NCI-H446 treated with DMSO at 0.1 percent for 48 hours (cell line): ENCODE measurements at regions not wholly inside any gene's neighbourhood (a gene's known extent, or its start where the extent isn't known, plus 50 kb on each side); places are given as distances from the start of the nearest gene placed in this dataset.

ENCODE experiments used
- DNase-seq: peaks from one replicate; lab custom pipeline; 2025; lab: John Stamatoyannopoulos, UW

DNA sequence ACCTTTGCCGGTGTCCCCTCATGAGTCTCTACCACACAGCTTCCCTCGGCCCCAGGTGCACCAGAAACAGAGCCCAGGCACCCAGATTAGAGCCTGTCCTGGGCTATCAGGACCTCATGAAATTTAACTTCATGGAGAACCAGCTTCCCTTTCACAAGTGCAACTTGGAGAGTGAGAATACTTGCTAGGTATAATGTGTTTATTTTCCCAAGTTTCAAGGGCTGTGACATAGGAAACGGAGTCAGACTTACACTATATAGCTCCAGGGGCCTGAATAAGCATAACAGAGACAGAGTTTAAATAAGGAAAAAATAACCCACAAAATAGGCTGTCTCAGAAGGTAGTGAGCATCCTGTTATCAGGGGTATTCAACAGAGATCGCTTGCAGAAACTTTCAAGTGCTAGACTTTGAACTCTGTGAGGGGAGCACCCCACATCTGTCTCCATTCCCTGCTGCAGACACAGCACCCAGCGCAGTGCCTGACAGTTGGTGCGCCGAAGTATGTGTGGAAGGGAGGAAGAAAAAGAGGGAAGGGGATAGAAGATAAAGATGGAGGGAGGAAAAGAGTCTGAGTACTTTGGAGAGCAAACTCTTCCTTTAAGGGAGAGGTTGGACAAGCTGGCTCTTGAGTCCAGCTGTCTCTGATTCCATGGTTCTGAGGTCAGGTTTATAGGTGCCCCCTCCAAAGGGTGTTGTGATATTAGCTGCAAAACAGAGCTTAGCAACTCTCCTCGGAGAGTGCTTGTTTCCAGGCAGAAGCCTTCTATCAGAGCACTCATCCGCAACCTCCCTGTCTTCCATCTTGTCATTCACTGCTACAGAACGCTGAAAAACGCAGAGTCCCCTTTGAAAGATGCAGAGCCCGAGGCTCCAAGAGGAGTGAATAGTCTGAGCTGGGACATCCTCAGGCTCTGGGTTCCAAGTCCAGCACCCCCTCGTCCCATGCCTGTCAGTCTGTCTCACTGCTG is 84.8 kb downstream of the CPN2 start:
- DNase-seq = peak; percentile 16

DNA sequence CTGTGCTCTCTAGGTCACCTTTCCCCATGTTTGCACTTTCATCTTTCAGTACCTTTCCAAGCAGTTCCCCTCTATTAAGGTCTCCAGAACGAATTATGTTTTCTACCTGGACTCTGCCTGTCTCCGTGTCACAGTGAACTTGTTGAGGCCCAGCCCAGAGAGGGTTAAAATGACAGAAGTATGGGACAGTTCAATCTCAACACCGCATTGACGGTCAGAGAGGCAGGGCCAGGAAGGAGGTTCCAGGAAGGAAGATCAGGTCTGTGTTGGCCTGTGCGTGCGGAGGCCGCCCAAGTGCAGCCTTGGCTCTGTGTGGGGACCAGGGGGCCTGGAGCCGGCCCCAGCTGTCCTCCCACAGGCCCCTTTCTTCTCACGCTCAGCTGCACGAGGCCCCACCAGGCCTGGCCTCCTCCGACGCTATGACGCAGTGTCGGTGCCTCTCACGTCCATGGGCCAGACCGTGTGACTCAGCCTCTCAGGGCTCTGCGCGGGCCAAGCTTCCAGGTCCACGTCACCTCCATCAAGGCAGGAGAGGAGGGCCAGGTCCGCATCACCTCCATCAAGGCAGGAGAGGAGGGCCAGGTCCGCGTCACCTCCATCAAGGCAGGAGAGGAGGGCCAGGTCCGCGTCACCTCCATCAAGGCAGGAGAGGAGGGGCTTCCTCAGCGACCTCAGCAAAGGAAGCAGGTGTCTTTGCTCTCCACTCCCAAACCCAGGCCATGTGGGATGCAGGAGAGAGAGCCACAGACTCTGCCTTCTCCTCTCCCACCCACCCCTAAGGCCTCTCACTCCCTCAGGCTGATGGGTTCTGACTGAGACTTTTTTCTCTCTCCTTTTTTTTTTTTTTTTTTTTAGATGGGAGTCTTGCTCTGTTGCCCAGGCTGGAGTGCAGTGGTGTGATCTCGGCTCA is 83.1 kb downstream of the CPN2 start:
- no peak for DNase-seq

DNA sequence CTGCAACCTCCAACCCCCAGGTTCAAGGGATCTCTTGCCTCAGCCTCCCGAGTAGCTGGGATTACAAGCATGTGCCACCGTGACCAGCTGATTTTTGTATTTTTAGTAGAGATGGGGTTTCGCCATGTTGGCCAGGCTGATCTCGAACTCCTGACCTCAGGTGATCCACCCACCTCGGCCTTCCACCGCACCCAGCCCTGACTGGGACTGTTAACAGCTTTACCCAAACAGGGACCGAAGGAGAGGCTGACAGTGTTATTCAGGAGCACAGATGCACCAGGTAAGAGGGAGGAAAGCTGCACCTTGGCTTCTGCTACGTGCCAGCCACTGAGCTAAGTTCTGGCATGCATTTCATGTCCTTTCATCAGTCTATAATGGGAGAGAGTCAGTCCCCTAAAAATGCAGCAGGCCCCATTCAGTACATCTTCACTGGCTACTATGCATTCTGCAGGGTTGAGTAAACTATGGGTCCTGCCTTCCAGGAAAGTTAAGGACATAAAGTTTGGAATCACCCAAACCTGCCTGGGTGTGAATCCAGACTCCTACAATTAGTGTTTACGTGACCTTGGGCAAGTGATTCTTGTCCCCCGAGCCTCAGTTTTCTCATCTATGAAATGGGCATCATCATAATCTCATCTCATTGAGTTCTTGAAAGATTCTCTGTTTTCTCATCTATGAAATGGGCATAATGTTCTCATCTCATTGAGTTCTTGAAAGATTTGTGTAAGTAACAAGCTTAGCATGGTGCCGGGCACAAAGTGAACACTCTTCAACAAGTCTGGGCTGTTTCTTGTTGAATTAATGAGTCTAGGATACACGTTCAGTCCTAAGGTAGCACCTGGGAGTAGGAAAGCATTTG is 82.2 kb downstream of the CPN2 start:
- DNase-seq = no peak

DNA sequence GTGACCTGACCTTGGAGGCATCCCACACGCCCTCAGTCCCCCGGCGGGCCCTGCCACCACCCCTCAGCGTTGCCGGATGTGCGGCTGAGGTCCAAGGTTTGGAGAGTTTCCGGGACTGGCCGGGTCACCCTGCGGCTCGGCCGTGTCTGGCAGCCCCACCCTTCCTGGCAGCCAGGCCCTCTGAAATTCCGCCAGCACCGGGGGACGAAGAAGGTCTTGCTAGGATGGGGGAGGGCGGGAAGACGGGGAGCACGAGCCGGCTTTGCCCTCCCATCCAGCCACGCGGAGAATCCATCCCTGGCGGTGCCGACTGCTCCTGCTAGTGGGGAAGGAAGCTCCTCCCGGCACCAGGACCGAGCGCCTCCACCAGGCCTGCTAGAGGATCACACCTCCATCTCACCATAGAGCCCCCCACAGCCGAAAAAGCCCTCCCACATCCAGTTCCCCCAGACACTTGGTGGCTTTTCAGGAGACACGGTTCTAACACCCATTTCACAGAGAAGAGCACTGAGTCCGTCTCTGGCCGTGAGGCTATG is 81.5 kb downstream of the CPN2 start:
- no peak for DNase-seq

DNA sequence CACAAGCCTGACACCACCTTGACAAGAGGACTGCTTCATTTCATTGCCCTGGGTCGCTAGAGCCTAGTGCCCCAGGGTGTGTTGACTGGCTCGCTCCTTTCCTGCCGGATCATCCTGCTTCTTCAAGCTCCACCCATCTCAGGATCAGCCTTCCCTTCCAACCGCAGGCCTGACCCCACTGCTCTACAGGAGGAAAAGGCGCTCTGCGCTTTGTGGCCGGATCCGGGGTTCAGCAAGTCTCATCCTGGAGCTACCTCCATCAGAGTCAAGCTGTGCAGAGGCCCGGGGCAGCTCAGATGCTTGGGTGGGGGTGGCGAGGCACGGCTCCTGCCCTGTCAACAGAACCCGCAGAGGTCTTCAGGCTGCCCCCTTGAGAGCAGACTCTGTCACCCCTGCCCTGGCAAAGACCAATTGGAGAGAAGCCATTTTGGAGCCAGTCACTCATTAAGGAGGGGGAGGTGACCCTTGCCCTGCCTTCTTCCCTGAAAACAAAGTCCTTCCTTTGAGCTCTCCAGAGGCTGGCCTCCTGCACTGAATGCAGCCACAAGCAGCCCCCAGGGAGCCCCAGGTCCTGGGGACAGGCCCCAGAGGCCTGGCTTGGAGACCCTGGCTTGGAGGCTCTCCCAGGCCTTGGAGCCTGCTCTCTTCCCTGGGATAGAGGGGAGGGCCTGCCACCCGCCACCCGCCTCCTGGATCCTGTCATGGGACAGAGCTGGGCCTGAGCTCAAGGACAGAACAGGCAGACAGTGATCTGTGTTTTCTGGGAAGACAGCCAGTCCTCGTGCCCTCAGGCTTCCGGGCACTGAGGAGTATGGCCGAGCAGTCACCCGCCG is 80.3 kb downstream of the CPN2 start:
- no peak for DNase-seq

DNA sequence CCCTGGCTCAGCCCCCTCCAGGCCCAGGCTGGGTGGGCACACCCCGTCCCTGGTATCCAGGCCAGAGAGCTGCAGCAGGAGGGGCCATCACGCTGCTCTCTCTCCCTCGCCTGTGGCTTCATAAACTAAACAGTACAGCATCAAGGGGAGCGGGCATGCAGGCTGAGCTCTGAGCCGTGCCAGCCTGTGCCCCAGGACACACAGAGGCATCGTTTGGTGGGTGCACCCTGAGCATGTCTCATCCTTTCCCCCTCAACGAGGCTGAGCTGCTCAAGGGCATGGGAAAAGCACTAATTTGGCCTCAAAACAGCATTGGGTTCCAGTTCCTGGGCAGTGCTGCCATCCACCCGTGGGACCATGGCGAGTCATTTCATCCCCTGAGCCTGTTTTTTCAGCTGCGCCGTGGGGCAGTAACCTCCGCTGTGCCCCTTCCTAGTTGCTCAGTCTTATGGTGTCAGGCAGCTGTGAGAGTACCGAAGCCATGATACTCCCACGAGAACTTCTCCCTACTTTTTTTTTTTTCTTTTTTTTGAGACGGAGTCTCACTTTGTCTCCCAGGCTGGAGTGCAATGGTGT is 79.6 kb downstream of the CPN2 start:
- DNase-seq = no peak

DNA sequence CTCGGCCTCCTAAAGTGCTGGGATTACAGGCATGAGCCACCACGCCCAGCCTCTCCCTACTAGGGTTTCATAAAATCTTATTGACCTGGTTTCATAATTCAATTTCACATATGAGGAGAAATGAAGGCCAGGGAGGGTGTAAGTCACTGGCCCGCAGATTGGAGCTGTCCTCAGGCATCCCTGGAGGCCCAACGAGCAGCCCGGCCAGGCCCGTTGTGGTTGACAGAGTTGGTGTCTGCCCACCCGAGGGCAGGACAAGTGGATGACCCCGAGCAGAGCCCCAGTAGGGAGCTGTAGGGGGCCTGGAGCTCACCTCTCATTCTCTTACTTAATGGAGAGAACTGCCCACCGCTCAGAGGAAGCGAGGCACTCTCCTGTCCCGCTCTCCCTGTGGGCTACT is 78.9 kb downstream of the CPN2 start:
- no peak for DNase-seq

DNA sequence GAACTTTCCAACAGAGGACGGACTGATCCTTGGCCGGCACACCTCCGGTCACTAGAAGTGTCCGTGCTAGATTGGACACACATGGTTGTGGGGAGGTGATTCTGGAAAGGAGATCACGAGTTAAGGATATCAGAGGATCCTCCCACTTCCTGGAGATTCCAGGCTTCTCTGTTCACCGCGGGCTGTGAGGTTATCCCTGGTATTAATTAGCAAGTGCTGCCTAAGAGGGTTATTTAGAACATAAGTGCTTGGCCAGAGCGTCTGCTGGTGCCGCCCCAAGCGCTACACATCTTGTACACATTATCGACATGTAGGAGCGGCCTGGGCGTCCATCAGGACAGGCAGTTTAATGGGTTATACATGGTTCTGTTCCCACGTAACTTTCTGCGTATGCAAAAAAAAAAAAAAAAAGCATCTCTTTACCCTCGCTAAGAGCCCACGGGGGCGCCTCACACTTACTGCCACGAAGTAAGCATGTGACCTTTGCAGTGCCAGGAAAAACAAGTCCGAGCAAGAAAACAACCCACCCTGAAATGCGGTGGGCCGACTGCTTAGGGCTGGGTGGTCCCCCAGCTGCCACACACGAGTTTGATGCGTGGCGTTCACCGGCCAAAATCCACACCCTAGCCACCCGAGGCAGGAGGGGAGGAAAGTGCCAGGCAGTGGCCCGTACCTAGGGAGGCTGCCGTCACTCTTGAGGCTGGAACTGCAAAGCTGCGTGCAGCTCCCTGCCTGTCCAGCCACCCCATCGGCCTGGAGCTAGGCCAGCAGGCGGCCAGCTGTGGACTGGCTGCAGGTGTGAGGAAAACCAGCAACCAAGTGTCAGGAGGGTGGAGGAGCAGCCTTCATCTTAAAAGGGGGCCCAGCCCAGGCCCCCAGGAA is 78.0 kb downstream of the CPN2 start:
- DNase-seq = no peak

DNA sequence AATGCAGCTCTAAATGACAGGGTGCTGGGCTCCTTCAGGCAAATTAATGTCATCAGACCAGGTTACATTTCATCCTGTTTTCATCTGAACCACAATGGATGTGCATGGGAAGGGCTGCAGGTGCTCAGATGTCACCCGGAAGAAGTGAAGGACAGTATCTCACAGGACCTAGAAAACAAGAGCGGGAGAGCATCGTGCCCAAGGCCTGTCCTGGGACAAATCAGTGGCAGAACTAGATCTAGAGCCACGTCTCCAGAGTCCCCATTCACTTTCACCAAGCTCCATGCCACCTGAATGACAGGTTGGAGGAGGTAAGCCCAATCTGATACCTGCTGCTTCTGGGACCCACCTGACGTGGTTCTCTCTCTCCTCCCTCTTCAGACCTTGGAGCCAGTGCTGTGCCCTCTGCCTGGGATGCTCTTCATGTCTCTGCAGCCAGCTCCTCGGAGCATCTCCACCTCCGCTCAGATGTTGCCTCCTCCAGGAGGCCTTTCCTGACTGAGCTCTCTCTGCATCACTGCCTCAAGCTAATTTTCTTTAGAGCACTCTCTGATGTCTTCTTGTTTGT is 77.3 kb downstream of the CPN2 start:
- no peak for DNase-seq

DNA sequence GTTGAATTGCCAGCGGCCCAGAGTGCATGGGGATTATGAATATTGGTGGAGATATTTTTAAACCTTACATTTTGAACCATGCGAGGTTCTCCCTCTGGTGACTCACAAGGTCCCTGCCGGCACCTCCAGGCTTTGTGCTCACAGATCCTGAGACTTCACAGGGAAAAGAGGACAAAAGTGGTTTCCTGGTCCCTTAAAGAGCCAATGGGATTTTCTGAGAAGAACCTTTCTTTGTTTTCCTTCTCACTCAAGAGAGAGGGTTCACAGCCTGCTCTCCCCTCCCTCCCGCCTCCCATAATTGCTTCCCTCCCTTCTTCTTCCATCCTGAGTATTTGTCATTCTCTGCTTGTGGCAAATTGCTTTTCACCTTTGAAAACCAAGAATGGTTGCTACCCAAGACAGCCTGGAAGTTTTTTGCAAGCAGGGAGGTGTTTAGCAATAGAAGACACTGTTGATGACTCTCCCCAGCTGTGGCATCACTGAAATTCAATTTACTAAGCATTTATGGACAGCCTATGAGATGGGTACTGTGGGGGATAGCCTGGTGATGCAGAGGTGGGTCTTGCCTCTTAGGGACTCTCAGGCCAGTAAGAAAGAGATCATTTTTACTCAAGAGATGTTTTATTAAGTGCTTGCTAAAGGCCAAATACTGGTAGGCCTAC is 76.6 kb downstream of the CPN2 start:
- no peak for DNase-seq

DNA sequence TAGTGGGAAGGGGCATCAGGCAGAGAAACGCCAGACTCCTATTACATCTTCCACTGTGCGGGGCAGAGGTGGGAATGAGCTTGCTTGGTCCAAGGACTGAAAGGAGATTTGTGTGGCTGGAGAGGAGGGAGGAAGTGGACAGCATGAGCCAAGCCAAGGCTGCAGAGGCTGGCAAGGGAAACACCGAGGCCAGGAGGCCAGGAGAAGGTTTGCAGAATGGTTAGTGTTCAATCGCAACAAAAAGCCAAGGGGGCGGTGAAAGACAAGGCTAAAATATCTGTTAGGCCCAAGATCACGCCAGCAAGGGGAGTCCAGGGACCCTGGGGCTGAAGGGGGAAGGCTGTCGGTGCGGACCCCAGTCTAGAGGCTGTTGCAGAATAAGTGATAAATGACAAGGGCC is 75.8 kb downstream of the CPN2 start:
- DNase-seq = no peak

DNA sequence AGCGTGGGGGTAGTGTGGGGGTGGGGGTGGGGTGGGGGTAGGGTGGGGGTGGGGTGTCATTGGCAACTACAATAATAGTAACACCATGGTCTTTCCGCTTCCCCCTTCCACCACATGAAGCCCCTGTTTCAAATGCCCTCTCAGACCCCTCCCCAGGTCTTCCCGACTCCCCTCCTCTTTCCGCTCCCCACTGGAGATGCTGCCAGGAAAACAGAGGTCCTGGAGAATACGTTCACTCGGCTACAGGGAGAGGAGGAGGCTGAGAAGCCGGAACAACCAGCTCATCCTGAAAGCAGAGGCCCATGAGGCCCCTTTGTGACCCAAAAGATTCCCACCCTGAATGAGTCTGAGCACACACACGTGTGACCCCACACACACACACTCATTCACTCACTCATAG is 75.4 kb downstream of the CPN2 start:
- DNase-seq = no peak

DNA sequence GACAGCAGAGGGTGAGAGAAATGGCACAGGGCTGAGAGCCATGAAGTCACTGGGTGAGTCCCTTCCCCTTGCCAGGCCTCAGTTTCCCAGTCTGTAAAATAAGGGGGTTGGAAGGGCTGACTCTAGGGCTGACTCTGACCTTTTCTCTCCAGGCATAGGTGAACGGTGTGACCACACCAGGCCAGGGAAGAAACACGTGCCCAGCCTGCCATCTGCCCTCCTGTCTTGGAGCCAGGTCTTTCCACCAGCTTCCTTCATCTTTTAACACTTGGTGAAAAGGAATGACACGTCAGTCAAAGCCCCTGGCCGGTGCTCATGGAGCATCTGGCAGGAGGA is 74.4 kb downstream of the CPN2 start:
- DNase-seq = no peak

DNA sequence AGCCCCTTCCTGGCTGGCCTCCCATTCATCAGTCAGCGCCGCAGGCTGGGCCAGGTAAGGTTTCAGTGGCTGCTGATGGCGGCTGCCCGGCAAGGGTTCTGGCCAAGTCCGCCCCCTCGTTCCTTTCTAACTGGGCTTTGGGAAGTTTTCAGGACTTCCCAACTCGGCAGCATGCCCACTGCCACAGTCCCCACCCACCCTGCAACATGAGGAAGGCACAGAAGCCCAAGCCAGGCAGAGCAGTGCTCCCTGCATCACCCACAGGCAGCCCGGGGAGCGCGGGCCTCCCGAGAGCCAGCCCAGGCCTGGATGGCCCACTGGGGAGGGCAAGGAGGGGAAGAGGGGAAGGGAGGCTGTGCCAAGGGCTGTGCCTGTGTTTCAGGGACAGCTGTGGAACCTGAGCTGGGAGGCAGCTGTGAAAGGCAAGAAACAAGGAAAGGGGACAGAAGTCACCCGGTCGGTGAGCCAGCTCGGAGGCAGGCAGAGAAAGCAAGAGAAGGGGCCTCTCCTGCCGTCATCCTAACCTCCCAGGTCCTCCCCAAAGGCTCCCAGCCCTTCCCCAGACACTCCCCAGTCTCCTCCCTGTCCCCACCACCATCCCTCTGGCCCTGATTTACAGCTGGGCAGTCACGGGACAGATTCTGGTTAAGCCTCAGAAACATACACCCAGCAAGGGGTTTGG is 73.9 kb downstream of the CPN2 start:
- DNase-seq = peak; percentile 99

DNA sequence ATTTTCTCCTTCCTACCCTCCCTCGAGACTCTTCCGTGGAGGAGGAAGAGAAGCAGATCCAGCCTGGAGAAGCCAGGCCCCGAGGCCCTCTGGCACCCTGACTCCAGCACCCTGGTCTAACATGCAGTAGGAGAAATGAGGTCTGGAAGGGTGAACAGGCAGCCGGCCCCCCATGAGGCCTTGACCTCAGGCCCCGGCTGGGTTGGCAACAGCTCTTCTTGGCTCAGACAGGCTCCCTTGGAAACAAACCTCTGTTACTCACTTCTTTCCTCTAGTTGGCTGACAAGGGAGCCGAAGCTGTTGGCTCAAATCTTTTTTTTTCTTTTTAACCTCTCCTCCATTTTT is 73.4 kb downstream of the CPN2 start:
- DNase-seq = peak; percentile 47

DNA sequence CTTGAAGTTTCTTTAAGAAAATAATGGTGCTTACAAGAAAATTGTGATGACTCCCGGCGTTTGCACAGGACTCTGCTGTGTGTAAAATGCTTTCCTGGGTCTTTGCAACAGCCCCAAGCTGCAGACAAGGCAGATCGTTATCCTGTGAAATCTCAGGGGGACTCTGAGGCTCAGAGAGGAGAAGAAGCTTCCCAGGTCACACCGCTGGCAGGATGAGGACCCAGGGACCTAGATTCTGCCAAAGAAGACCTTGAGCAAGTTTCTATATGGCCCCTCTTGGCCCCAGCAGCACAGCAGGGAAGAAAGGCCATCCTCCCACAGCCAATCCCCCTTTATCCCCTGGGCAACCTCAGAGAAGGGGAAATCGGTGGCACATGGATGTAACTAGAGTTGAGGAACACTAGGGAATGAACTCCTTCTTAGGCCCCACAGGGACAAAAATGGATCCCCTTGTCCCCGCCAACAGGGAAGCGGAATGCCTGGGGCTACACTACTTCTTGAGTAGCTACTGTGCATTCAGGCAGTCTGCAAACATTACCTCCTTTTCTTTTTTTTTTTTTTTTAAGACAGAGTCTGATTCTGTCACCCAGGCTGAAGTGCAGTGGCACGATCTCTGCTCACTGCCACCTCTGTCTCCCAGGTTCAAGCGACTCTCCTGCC is 72.8 kb downstream of the CPN2 start:
- DNase-seq = no peak

DNA sequence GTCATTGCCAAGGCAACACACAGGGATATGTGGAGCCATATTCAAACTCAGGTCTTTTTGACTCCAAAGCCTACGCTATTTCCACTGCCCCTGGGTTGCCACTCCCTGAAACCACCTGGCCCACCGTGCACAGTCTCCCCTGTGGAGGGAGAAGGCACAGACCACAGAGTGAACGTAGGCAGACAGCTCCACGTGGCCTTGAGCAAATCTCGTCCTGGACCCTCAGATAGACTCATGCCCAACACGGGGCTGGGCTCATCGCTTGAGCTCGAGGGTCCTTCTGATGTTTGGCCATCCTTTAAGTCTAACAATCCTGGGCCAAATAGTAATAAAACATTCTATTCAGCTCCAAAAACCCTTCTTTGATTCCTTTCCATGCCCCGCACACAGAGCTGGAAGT is 72.0 kb downstream of the CPN2 start:
- no peak for DNase-seq
